IPS-11a (cell line): ENCODE measurements at regions not wholly inside any gene's neighbourhood (a gene's known extent, or its start where the extent isn't known, plus 50 kb on each side); places are given as distances from the start of the nearest gene placed in this dataset.
"Not testable (repeated sequence)": the region's sequence is repeated elsewhere in the genome, so short reads cannot be mapped to it uniquely, and the experiment has no call there.

Experiments
- H3K4me3 ChIP-seq: one replicate; pipeline ENCODE4 v1.5.1; 2013; ENCODE audit warnings: low read depth, low read length, control low read depth

- no peak overlapping the region for H3K4me3 ChIP-seq
Measured at GRCh38 chr14:85057221-85057620, 472.7 kb upstream of the FLRT2 start.

- H3K4me3 ChIP-seq, result no peak overlapping the region
Measured at GRCh38 chr14:85058150-85058549, 471.8 kb upstream of the FLRT2 start.

- no peak overlapping the region for H3K4me3 ChIP-seq
Measured at GRCh38 chr14:85060121-85060520, 469.8 kb upstream of the FLRT2 start.

GRCh38 chr14:85061256-85061655, 468.7 kb upstream of the FLRT2 start:
- H3K4me3 ChIP-seq, result no peak overlapping the region

GRCh38 chr14:85063747-85064146, 466.2 kb upstream of the FLRT2 start:
- no peak overlapping the region for H3K4me3 ChIP-seq

GRCh38 chr14:85071447-85071846, 458.5 kb upstream of the FLRT2 start:
- H3K4me3 ChIP-seq, result no peak overlapping the region

- H3K4me3 ChIP-seq, result no peak overlapping the region
Measured at GRCh38 chr14:85074955-85075354, 455.0 kb upstream of the FLRT2 start.

GRCh38 chr14:85075694-85076476, 454.1 kb upstream of the FLRT2 start:
- no peak overlapping the region for H3K4me3 ChIP-seq

- H3K4me3 ChIP-seq, result not testable (repeated sequence)
Measured at GRCh38 chr14:85077716-85078115, 452.2 kb upstream of the FLRT2 start.

GRCh38 chr14:85079842-85080730, 449.9 kb upstream of the FLRT2 start:
- H3K4me3 ChIP-seq, result no peak overlapping the region

- no peak overlapping the region for H3K4me3 ChIP-seq
Measured at GRCh38 chr14:85084344-85084743, 445.6 kb upstream of the FLRT2 start.

- H3K4me3 ChIP-seq, result no peak overlapping the region
Measured at GRCh38 chr14:85085981-85086380, 444.0 kb upstream of the FLRT2 start.

GRCh38 chr14:85087201-85087600, 442.7 kb upstream of the FLRT2 start:
- H3K4me3 ChIP-seq, result no peak overlapping the region

- H3K4me3 ChIP-seq, result no peak overlapping the region
Measured at GRCh38 chr14:85088192-85088591, 441.8 kb upstream of the FLRT2 start.

- no peak overlapping the region for H3K4me3 ChIP-seq
Measured at GRCh38 chr14:85090681-85091080, 439.3 kb upstream of the FLRT2 start.

- no peak overlapping the region for H3K4me3 ChIP-seq
Measured at GRCh38 chr14:85093631-85094330, 436.2 kb upstream of the FLRT2 start.

- no peak overlapping the region for H3K4me3 ChIP-seq
Measured at GRCh38 chr14:85102591-85102990, 427.4 kb upstream of the FLRT2 start.

GRCh38 chr14:85106506-85106905, 423.4 kb upstream of the FLRT2 start:
- no peak overlapping the region for H3K4me3 ChIP-seq

GRCh38 chr14:85112762-85113161, 417.2 kb upstream of the FLRT2 start:
- no peak overlapping the region for H3K4me3 ChIP-seq

- H3K4me3 ChIP-seq, result no peak overlapping the region
Measured at GRCh38 chr14:85115921-85116320, 414.0 kb upstream of the FLRT2 start.

GRCh38 chr14:85118274-85118673, 411.7 kb upstream of the FLRT2 start:
- no peak overlapping the region for H3K4me3 ChIP-seq
